Activated CD4-positive, alpha-beta T cell treated with anti-CD3 and anti-CD28 coated beads for 48 hours (primary cell): ENCODE measurements at regions not wholly inside any gene's neighbourhood (a gene's known extent, or its start where the extent isn't known, plus 50 kb on each side); places are given as distances from the start of the nearest gene placed in this dataset.
"Not testable (repeated sequence)": the region's sequence is repeated elsewhere in the genome, so short reads cannot be mapped to it uniquely, and the experiment has no call there.

Experiments used
- DNase-seq: peaks from one replicate; pipeline ENCODE4 v3.0.0-alpha.2; 2020

GRCh38 chr14:40679256-40679655 lies 927.4 kb upstream of the LRFN5 start:
- DNase-seq = no peak

- not testable (repeated sequence) for DNase-seq
These were observed 929.5 kb upstream of the LRFN5 start for GRCh38 chr14:40677206-40677605.

- no peak for DNase-seq
These were observed 932.2 kb upstream of the LRFN5 start for GRCh38 chr14:40674502-40674901.

GRCh38 chr14:40656311-40656710 lies 950.4 kb upstream of the LRFN5 start:
- DNase-seq = no peak

GRCh38 chr14:40652089-40652691 lies 954.5 kb upstream of the LRFN5 start:
- no peak for DNase-seq

- no peak for DNase-seq
These were observed 976.2 kb upstream of the LRFN5 start for GRCh38 chr14:40630471-40630870.

GRCh38 chr14:40629551-40630137 lies 977.0 kb upstream of the LRFN5 start:
- DNase-seq = not testable (repeated sequence)

GRCh38 chr14:40629144-40629543 lies 977.5 kb upstream of the LRFN5 start:
- DNase-seq = no peak

GRCh38 chr14:40623643-40624042 lies 983.0 kb upstream of the LRFN5 start:
- DNase-seq = no peak

- no peak for DNase-seq
These were observed 988.3 kb upstream of the LRFN5 start for GRCh38 chr14:40618225-40618898.

GRCh38 chr14:40616579-40616978 lies 990.1 kb upstream of the LRFN5 start:
- no peak for DNase-seq

GRCh38 chr14:40601063-40601462 lies 1005.6 kb upstream of the LRFN5 start:
- DNase-seq = no peak

- no peak for DNase-seq
These were observed 1007.0 kb upstream of the LRFN5 start for GRCh38 chr14:40599725-40600124.

GRCh38 chr14:40581264-40581663 lies 1025.4 kb upstream of the LRFN5 start:
- DNase-seq = no peak

- no peak for DNase-seq
These were observed 1029.7 kb upstream of the LRFN5 start for GRCh38 chr14:40576880-40577478.

- DNase-seq = no peak
These were observed 1031.9 kb upstream of the LRFN5 start for GRCh38 chr14:40574780-40575179.

- no peak for DNase-seq
These were observed 1081.4 kb upstream of the LRFN5 start for GRCh38 chr14:40525314-40525713.

- no peak for DNase-seq
These were observed 1083.6 kb upstream of the LRFN5 start for GRCh38 chr14:40523123-40523522.

GRCh38 chr14:40494483-40494882 lies 1062.2 kb upstream of the FBXO33 start:
- DNase-seq = no peak

GRCh38 chr14:40487824-40488223 lies 1055.6 kb upstream of the FBXO33 start:
- DNase-seq = no peak

- DNase-seq = no peak
These were observed 1053.5 kb upstream of the FBXO33 start for GRCh38 chr14:40485688-40486087.

- no peak for DNase-seq
These were observed 1043.8 kb upstream of the FBXO33 start for GRCh38 chr14:40476005-40476404.

- no peak for DNase-seq
These were observed 1035.7 kb upstream of the FBXO33 start for GRCh38 chr14:40467969-40468368.

GRCh38 chr14:40464531-40464930 lies 1032.3 kb upstream of the FBXO33 start:
- no peak for DNase-seq
